SK-N-SH (cell line): ENCODE measurements at regions not wholly inside any gene's neighbourhood (a gene's known extent, or its start where the extent isn't known, plus 50 kb on each side); places are given as distances from the start of the nearest gene placed in this dataset.
"Not testable (repeated sequence)": the region's sequence is repeated elsewhere in the genome, so short reads cannot be mapped to it uniquely, and the experiment has no call there.

Source experiments
- EZH2phosphoT487 ChIP-seq: fragments of 200-600 bp; sonication (generic); IDR thresholded peaks from 2 replicates; pipeline ENCODE4 v1.6.1; 2017; ENCODE audit warnings: low read depth, mixed run types, mild to moderate bottlenecking, antibody characterized with exemption, moderate library complexity, borderline replicate concordance
- NRF1 ChIP-seq: IDR thresholded peaks from 2 replicates; pipeline ENCODE4 v1.6.1; 2012; ENCODE audit warnings: low read depth, mild to moderate bottlenecking, low read length
- RAD21 ChIP-seq: IDR thresholded peaks from 2 replicates; pipeline ENCODE4 v1.6.1; 2012; ENCODE audit warnings: mild to moderate bottlenecking, low read length
- TCF12 ChIP-seq: IDR thresholded peaks from 2 replicates; pipeline ENCODE4 v1.4.0; 2012
- TF ChIP-seq, protein P1 (sequence below): fragments of 200-600 bp; sonication (generic); IDR thresholded peaks from 2 replicates; pipeline ENCODE4 v1.6.1; 2017; ENCODE audit warnings: antibody characterized with exemption, mild to moderate bottlenecking, moderate library complexity

DNA sequence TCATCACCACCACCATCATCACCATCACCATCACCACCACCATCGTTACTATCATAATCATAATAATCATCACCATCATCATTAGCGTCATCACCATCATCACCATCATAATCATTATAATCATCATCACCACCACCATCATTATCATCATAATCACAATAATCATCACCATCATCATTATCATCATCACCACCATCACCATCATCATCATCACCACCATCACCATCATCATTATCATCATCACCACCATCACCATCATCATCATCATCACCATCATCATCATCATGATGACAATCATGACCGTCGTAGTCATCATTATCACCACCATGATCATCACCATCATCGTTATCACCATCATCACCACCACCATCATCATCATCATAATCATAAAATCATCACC is 349.9 kb downstream of the ADGRD1 start:
- not testable (repeated sequence) for TF ChIP-seq TCF12, EZH2phosphoT487, RAD21, NRF1
- TF ChIP-seq, protein P1, sequence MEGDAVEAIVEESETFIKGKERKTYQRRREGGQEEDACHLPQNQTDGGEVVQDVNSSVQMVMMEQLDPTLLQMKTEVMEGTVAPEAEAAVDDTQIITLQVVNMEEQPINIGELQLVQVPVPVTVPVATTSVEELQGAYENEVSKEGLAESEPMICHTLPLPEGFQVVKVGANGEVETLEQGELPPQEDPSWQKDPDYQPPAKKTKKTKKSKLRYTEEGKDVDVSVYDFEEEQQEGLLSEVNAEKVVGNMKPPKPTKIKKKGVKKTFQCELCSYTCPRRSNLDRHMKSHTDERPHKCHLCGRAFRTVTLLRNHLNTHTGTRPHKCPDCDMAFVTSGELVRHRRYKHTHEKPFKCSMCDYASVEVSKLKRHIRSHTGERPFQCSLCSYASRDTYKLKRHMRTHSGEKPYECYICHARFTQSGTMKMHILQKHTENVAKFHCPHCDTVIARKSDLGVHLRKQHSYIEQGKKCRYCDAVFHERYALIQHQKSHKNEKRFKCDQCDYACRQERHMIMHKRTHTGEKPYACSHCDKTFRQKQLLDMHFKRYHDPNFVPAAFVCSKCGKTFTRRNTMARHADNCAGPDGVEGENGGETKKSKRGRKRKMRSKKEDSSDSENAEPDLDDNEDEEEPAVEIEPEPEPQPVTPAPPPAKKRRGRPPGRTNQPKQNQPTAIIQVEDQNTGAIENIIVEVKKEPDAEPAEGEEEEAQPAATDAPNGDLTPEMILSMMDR: not testable (repeated sequence)
